HL-60 (cell line): ENCODE measurements at regions not wholly inside any gene's neighbourhood (a gene's known extent, or its start where the extent isn't known, plus 50 kb on each side); places are given as distances from the start of the nearest gene placed in this dataset.

ENCODE experiments used
- POLR2AphosphoS5 ChIP-seq: IDR thresholded peaks from 2 replicates; pipeline ENCODE4 v1.6.1; 2012; ENCODE audit warnings: low read depth
- TF ChIP-seq, protein P1 (sequence below): IDR thresholded peaks from one replicate; pipeline ENCODE4 v1.5.1; 2011; ENCODE audit warnings: low read length, control low read depth, inconsistent platforms; ENCODE audit not compliant: insufficient read depth

DNA sequence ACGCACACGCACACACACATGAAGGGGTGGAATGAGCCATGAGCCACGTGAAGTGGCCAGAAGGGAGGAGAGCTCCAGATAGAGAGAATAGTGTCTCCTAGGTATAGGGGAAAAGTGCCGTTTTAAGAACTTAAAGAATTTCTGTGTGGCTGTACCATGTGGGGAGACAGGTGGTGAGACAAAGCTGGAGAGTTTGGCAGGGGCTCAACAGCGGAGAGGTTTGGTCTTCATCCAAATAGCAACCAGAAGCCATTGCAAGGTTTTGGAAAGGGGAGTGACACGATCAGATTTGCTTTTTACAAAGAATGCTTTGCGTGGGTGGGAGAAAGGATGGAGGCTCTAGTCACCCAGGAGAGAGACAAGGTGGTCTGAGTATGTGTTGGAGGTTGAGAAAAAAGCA lies 146.0 kb downstream of the IL20RB start:
- TF ChIP-seq, protein P1, sequence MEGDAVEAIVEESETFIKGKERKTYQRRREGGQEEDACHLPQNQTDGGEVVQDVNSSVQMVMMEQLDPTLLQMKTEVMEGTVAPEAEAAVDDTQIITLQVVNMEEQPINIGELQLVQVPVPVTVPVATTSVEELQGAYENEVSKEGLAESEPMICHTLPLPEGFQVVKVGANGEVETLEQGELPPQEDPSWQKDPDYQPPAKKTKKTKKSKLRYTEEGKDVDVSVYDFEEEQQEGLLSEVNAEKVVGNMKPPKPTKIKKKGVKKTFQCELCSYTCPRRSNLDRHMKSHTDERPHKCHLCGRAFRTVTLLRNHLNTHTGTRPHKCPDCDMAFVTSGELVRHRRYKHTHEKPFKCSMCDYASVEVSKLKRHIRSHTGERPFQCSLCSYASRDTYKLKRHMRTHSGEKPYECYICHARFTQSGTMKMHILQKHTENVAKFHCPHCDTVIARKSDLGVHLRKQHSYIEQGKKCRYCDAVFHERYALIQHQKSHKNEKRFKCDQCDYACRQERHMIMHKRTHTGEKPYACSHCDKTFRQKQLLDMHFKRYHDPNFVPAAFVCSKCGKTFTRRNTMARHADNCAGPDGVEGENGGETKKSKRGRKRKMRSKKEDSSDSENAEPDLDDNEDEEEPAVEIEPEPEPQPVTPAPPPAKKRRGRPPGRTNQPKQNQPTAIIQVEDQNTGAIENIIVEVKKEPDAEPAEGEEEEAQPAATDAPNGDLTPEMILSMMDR, result no peak
- TF ChIP-seq POLR2AphosphoS5, result no peak
